ENCODE measurements at regions not wholly inside any gene's neighbourhood (a gene's known extent, or its start where the extent isn't known, plus 50 kb on each side); places are given as distances from the start of the nearest gene placed in this dataset.

GRCh38 chr4:177895136-177895535 lies 452.9 kb upstream of the AGA start:
- no peak overlapping the region for H3K27ac ChIP-seq (ENCODE audit: low read depth in 2 of 2, low read length in 2 of 2)
- H3K9me3 ChIP-seq (ENCODE audit: control insufficient read depth in 2 of 3, insufficient read depth in 1 of 3, low read length in 3 of 3), result no peaks in the 10 kb centered on the region
- no peaks in the 10 kb centered on the region for H3K36me3 ChIP-seq (ENCODE audit: control insufficient read depth in 2 of 3, insufficient read depth in 3 of 3, low read length in 3 of 3)
- intact Hi-C loops (cut with DNase I), result no loop called here
- TF ChIP-seq, protein P1, sequence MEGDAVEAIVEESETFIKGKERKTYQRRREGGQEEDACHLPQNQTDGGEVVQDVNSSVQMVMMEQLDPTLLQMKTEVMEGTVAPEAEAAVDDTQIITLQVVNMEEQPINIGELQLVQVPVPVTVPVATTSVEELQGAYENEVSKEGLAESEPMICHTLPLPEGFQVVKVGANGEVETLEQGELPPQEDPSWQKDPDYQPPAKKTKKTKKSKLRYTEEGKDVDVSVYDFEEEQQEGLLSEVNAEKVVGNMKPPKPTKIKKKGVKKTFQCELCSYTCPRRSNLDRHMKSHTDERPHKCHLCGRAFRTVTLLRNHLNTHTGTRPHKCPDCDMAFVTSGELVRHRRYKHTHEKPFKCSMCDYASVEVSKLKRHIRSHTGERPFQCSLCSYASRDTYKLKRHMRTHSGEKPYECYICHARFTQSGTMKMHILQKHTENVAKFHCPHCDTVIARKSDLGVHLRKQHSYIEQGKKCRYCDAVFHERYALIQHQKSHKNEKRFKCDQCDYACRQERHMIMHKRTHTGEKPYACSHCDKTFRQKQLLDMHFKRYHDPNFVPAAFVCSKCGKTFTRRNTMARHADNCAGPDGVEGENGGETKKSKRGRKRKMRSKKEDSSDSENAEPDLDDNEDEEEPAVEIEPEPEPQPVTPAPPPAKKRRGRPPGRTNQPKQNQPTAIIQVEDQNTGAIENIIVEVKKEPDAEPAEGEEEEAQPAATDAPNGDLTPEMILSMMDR (IDR thresholded peaks at IDR 0.05; ENCODE audit: borderline replicate concordance, extremely low read depth, insufficient read depth), result no peak
- no peaks in the 10 kb centered on the region for H3K27me3 ChIP-seq (ENCODE audit: control insufficient read depth, insufficient read depth, low read length)
- H3K9ac ChIP-seq (ENCODE audit: low read length in 3 of 3), result no peak overlapping the region
- FAIRE-seq (no peak), DNase-seq (peak in 1 of 5 donors; percentile 2)
- no peak overlapping the region for H3K4me3 ChIP-seq (ENCODE audit: low read length in 3 of 3)
- no peaks in the 10 kb centered on the region for H3K4me1 ChIP-seq (ENCODE audit: control insufficient read depth in 2 of 3, insufficient read depth in 2 of 3, low read depth in 1 of 3, low read length in 3 of 3)

DNA sequence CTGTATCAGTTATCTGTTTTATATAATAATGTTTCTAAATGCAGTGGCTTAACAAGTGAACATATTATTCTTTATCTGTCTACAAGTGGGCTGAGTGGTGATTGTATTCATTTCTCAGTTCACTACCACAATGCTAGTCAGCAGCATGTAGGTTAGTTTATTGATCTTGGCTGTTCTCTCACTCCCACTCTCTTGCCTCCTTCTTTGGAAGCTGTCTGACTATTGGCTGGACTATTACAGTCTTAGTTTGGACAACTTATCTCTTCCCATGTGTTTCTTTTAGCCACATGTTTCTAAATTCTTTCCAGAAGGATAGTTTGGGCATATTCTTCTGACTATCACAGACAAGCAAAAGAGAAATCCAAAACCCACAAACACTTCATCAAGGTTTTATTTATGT lies 459.5 kb upstream of the AGA start:
- H3K4me1 ChIP-seq (ENCODE audit: control insufficient read depth in 2 of 3, insufficient read depth in 2 of 3, low read depth in 1 of 3, low read length in 3 of 3), result no peaks in the 10 kb centered on the region
- H3K36me3 ChIP-seq (ENCODE audit: control insufficient read depth in 2 of 3, insufficient read depth in 3 of 3, low read length in 3 of 3), result no peaks in the 10 kb centered on the region
- no peaks in the 10 kb centered on the region for H3K9me3 ChIP-seq (ENCODE audit: control insufficient read depth in 2 of 3, insufficient read depth in 1 of 3, low read length in 3 of 3)
- no peak overlapping the region for H3K4me3 ChIP-seq (ENCODE audit: low read length in 3 of 3)
- DNase-seq, result no peak
- H3K27ac ChIP-seq (ENCODE audit: low read depth in 2 of 2, low read length in 2 of 2), result no peak overlapping the region
- no peak overlapping the region for H3K9ac ChIP-seq (ENCODE audit: low read length in 3 of 3)
- no peaks in the 10 kb centered on the region for H3K27me3 ChIP-seq (ENCODE audit: control insufficient read depth, insufficient read depth, low read length)
- intact Hi-C loops (cut with DNase I), result no loop called here
- FAIRE-seq, result no peak
- TF ChIP-seq, protein P1 (IDR thresholded peaks at IDR 0.05; ENCODE audit: borderline replicate concordance, extremely low read depth, insufficient read depth), result no peak

DNA sequence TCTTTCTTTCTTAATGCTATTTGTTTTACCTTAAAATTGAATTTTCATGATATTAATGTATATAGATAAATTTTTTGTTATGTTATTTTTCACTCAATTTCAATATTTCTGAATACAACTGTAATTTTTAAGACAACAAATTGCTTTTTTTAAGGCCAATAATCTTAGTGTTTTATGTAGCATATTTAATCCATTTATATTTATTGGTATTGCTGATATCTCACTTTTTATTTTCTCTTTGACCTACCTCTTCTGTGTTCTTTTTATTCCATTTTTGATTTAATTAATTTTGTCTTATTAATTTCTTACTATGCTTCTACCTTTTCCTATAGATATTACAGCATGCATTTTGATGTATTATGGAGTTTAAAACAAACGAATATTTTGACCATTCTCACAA lies 460.1 kb upstream of the AGA start:
- Histone ChIP-seq H3K4me1 (ENCODE audit: control insufficient read depth in 2 of 3, insufficient read depth in 2 of 3, low read depth in 1 of 3, low read length in 3 of 3) (no peaks in the 10 kb centered on the region), H3K27ac (ENCODE audit: low read depth in 2 of 2, low read length in 2 of 2) (no peak overlapping the region), H3K9ac (ENCODE audit: low read length in 3 of 3) (no peak overlapping the region), H3K27me3 (ENCODE audit: control insufficient read depth, insufficient read depth, low read length) (no peaks in the 10 kb centered on the region), H3K36me3 (ENCODE audit: control insufficient read depth in 2 of 3, insufficient read depth in 3 of 3, low read length in 3 of 3) (no peaks in the 10 kb centered on the region), H3K4me3 (ENCODE audit: low read length in 3 of 3) (no peak overlapping the region), H3K9me3 (ENCODE audit: control insufficient read depth in 2 of 3, insufficient read depth in 1 of 3, low read length in 3 of 3) (no peaks in the 10 kb centered on the region)
- TF ChIP-seq, protein P1 (IDR thresholded peaks at IDR 0.05; ENCODE audit: borderline replicate concordance, extremely low read depth, insufficient read depth), result no peak
- FAIRE-seq (peak; percentile 13), DNase-seq (no peak)
- intact Hi-C loops (cut with DNase I), result no loop called here

GRCh38 chr4:177907736-177908424 lies 465.6 kb upstream of the AGA start:
- Histone ChIP-seq H3K9ac (ENCODE audit: low read length in 3 of 3) (no peak overlapping the region), H3K27ac (ENCODE audit: low read depth in 2 of 2, low read length in 2 of 2) (no peak overlapping the region), H3K9me3 (ENCODE audit: control insufficient read depth in 2 of 3, insufficient read depth in 1 of 3, low read length in 3 of 3) (no peaks in the 10 kb centered on the region), H3K36me3 (ENCODE audit: control insufficient read depth in 2 of 3, insufficient read depth in 3 of 3, low read length in 3 of 3) (no peaks in the 10 kb centered on the region), H3K4me3 (ENCODE audit: low read length in 3 of 3) (no peak overlapping the region), H3K4me1 (ENCODE audit: control insufficient read depth in 2 of 3, insufficient read depth in 2 of 3, low read depth in 1 of 3, low read length in 3 of 3) (no peaks in the 10 kb centered on the region), H3K27me3 (ENCODE audit: control insufficient read depth, insufficient read depth, low read length) (no peaks in the 10 kb centered on the region)
- DNase-seq (peak in 1 of 5 donors; percentile 7), FAIRE-seq (no peak)
- TF ChIP-seq, protein P1 (IDR thresholded peaks at IDR 0.05; ENCODE audit: borderline replicate concordance, extremely low read depth, insufficient read depth), result no peak
- intact Hi-C loops (cut with DNase I), result no loop called here

Measured in kidney (tissue), 13 donors.